Activated CD8-positive, alpha-beta T cell treated with anti-CD3 and anti-CD28 coated beads for 36 hours (primary cell): ENCODE measurements at regions not wholly inside any gene's neighbourhood (a gene's known extent, or its start where the extent isn't known, plus 50 kb on each side); places are given as distances from the start of the nearest gene placed in this dataset.

Experiments
- ATAC-seq: fragments of 200-7000 bp; cut with Tn5 transposase; one replicate; pipeline ENCODE4 v1.10.0; 2021; ENCODE audit warnings: mild to moderate bottlenecking, moderate library complexity
- CTCF ChIA-PET: fragments of 350-600 bp; sonication (Branson Sonifier 250); formaldehyde crosslinking; loops from one replicate; lab custom pipeline; 2021; ENCODE audit warnings: antibody characterized with exemption; lab: Charles Lee
- POLR2A ChIA-PET: fragments of 350-600 bp; sonication (Branson Sonifier 250); formaldehyde crosslinking; loops from one replicate; lab custom pipeline; 2021; ENCODE audit warnings: antibody characterized with exemption; lab: Charles Lee
- DNase-seq: peaks from one replicate; pipeline ENCODE4 v3.0.0-alpha.2; 2020
- H3K27ac Mint-ChIP-seq: one replicate; pipeline ENCODE4 v1.8.0; 2021; ENCODE audit warnings: mild to moderate bottlenecking, mixed read lengths
- H3K27me3 Mint-ChIP-seq: one replicate; pipeline ENCODE4 v1.8.0; 2021; ENCODE audit warnings: mixed read lengths
- H3K36me3 Mint-ChIP-seq: one replicate; pipeline ENCODE4 v1.8.0; 2021; ENCODE audit warnings: low read depth, mixed read lengths
- H3K4me1 Mint-ChIP-seq: one replicate; pipeline ENCODE4 v1.8.0; 2021; ENCODE audit warnings: low read depth, mixed read lengths
- H3K4me3 Mint-ChIP-seq: one replicate; pipeline ENCODE4 v1.8.0; 2021; ENCODE audit warnings: mild to moderate bottlenecking, moderate library complexity, mixed read lengths
- H3K9me3 Mint-ChIP-seq: one replicate; pipeline ENCODE4 v1.8.0; 2021; ENCODE audit warnings: mixed read lengths
- intact Hi-C: fragments of 100-400 bp; cut with micrococcal nuclease; formaldehyde crosslinking; loops from one replicate; pipeline ENCODE4 v1.10.0; 2022
- TF ChIP-seq, protein P1 (sequence below): fragments of 200-600 bp; IDR thresholded peaks from one replicate; pipeline ENCODE4 v1.8.0; 2022; ENCODE audit warnings: antibody characterized with exemption, mild to moderate bottlenecking

- CTCF ChIA-PET = no interaction called here
- H3K4me3 Mint-ChIP-seq = no peak overlapping the region
- peaks cover 8% of the 10 kb centered on the region for H3K27me3 Mint-ChIP-seq
- no peak for DNase-seq
- H3K36me3 Mint-ChIP-seq = no peaks in the 10 kb centered on the region
- H3K27ac Mint-ChIP-seq = no peak overlapping the region
- peaks cover 5% of the 10 kb centered on the region for H3K9me3 Mint-ChIP-seq
- H3K4me1 Mint-ChIP-seq = no peaks in the 10 kb centered on the region
- TF ChIP-seq, protein P1, sequence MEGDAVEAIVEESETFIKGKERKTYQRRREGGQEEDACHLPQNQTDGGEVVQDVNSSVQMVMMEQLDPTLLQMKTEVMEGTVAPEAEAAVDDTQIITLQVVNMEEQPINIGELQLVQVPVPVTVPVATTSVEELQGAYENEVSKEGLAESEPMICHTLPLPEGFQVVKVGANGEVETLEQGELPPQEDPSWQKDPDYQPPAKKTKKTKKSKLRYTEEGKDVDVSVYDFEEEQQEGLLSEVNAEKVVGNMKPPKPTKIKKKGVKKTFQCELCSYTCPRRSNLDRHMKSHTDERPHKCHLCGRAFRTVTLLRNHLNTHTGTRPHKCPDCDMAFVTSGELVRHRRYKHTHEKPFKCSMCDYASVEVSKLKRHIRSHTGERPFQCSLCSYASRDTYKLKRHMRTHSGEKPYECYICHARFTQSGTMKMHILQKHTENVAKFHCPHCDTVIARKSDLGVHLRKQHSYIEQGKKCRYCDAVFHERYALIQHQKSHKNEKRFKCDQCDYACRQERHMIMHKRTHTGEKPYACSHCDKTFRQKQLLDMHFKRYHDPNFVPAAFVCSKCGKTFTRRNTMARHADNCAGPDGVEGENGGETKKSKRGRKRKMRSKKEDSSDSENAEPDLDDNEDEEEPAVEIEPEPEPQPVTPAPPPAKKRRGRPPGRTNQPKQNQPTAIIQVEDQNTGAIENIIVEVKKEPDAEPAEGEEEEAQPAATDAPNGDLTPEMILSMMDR = no peak
- intact Hi-C loops = no loop called here
- POLR2A ChIA-PET = no interaction called here
- no peak for ATAC-seq
Observed at GRCh38 chr5:159616952-159617351, 286.7 kb upstream of the IL12B start.

- no peaks in the 10 kb centered on the region for H3K36me3 Mint-ChIP-seq
- POLR2A ChIA-PET = interaction anchor here (0.7 kb wide), 1 partner anchor 32 kb away, joined by 3 read pairs; no protein-coding TSS in a partner anchor
- no peaks in the 10 kb centered on the region for H3K4me1 Mint-ChIP-seq
- peaks cover 11% of the 10 kb centered on the region for H3K9me3 Mint-ChIP-seq
- intact Hi-C loops = no loop called here
- H3K27ac Mint-ChIP-seq = no peak overlapping the region
- CTCF ChIA-PET = no interaction called here
- TF ChIP-seq, protein P1 = no peak
- peaks cover 10% of the 10 kb centered on the region for H3K27me3 Mint-ChIP-seq
- DNase-seq (no peak), ATAC-seq (no peak)
- no peak overlapping the region for H3K4me3 Mint-ChIP-seq
Observed at GRCh38 chr5:159619826-159620225, 289.5 kb upstream of the IL12B start.

DNA sequence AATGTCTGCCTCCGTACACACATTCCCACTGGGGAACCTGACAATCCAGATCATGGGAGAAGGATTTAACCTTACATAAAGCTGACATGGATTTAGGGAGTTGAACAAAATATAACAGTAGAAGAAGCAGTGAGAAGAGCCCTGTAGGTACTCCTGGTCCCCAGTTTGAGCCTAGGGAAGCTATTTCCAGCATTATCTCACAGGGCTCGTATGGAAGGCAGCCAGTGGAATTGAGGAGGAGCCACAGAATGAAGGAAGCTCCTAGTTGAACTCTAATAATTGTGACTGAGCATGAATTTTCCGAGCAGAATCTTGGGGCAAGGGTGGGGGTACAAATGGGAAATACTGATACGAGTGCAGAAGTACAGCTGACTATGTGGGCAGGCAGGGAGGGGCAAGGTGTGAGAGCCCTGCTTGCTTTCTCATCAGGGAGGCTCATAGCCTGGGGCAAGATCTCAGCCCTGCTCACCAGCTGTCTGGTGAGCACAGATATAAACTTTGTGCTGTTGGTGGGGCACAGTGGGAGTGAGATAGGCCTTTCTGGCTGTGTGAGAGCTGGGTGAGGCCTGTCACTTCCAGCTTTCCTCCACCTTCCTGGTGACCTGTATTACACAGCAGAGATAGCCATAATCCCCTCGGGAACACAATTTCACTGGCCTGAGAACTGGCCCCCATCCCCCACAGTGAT is 290.7 kb upstream of the IL12B start:
- H3K36me3 Mint-ChIP-seq = no peaks in the 10 kb centered on the region
- H3K4me1 Mint-ChIP-seq = no peaks in the 10 kb centered on the region
- ATAC-seq (no peak), DNase-seq (no peak)
- no peak overlapping the region for H3K27ac Mint-ChIP-seq
- no peak overlapping the region for H3K4me3 Mint-ChIP-seq
- intact Hi-C loops = no loop called here
- POLR2A ChIA-PET = interaction anchor here (0.9 kb wide), 1 partner anchor 15 kb away, joined by 3 read pairs; no protein-coding TSS in a partner anchor
- CTCF ChIA-PET = no interaction called here
- peaks cover 10% of the 10 kb centered on the region for H3K27me3 Mint-ChIP-seq
- TF ChIP-seq, protein P1 = no peak
- peaks cover 11% of the 10 kb centered on the region for H3K9me3 Mint-ChIP-seq

- no peaks in the 10 kb centered on the region for H3K9me3 Mint-ChIP-seq
- no peak overlapping the region for H3K4me3 Mint-ChIP-seq
- no peaks in the 10 kb centered on the region for H3K36me3 Mint-ChIP-seq
- TF ChIP-seq, protein P1 = no peak
- no peaks in the 10 kb centered on the region for H3K4me1 Mint-ChIP-seq
- no peak overlapping the region for H3K27ac Mint-ChIP-seq
- intact Hi-C loops = no loop called here
- ChIA-PET POLR2A (no interaction called here), CTCF (no interaction called here)
- ATAC-seq = no peak
- peaks cover 12% of the 10 kb centered on the region for H3K27me3 Mint-ChIP-seq
- DNase-seq = no peak
Observed at GRCh38 chr5:159628703-159629102, 287.6 kb upstream of the ADRA1B start.

DNA sequence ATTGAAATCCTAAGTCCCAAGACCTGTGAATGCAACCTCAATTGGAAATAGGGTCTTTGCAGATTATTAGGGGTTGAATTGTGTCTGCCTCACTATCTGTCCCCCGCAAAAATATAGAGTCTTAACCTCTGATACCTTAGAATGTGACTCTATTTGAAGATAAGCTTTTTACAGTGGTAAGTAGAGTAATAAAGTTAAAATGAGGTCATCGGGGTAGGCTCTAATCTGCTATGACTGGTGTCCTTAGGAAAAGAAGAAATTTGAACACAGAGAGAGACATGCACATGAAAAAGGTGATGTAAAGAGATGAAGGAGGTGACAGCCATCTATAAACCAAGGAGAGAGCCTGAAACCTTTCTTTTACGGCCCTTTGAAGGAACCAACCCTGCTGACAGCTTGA is 287.1 kb upstream of the ADRA1B start:
- H3K27me3 Mint-ChIP-seq = peaks cover 12% of the 10 kb centered on the region
- ATAC-seq = no peak
- TF ChIP-seq, protein P1 = no peak
- no peak for DNase-seq
- ChIA-PET CTCF (no interaction called here), POLR2A (no interaction called here)
- H3K4me3 Mint-ChIP-seq = no peak overlapping the region
- H3K36me3 Mint-ChIP-seq = no peaks in the 10 kb centered on the region
- H3K9me3 Mint-ChIP-seq = no peaks in the 10 kb centered on the region
- no peak overlapping the region for H3K27ac Mint-ChIP-seq
- no peaks in the 10 kb centered on the region for H3K4me1 Mint-ChIP-seq
- intact Hi-C loops = no loop called here
